Effector memory CD8-positive, alpha-beta T cell (primary cell): ENCODE measurements at regions not wholly inside any gene's neighbourhood (a gene's known extent, or its start where the extent isn't known, plus 50 kb on each side); places are given as distances from the start of the nearest gene placed in this dataset.
"Not testable (repeated sequence)": the region's sequence is repeated elsewhere in the genome, so short reads cannot be mapped to it uniquely, and the experiment has no call there.

Experiments
- ATAC-seq: fragments of 150-1000 bp; cut with Tn5 transposase; replicated peaks from 2 replicates; pipeline ENCODE4 v1.10.0; 2021; ENCODE audit warnings: mild to moderate bottlenecking, moderate library complexity
- DNase-seq, 3 experiments: peaks; one replicate each; pipeline ENCODE4 v3.0.0; 2021
- H3K27ac Mint-ChIP-seq, 2 donors: one replicate each; pipeline ENCODE4 v1.8.0; 2022; ENCODE audit warnings: mild to moderate bottlenecking in 2 of 2, mixed read lengths in 2 of 2, moderate library complexity in 2 of 2
- H3K27me3 Mint-ChIP-seq, 2 donors: one replicate each; pipeline ENCODE4 v1.8.0; 2022; ENCODE audit warnings: mixed read lengths in 2 of 2
- H3K36me3 Mint-ChIP-seq: one replicate; pipeline ENCODE4 v1.8.0; 2022; ENCODE audit warnings: mild to moderate bottlenecking, moderate library complexity, mixed read lengths; ENCODE audit not compliant: insufficient read depth
- H3K4me1 Mint-ChIP-seq, 2 donors: one replicate each; pipeline ENCODE4 v1.8.0; 2022; ENCODE audit warnings: low read depth in 2 of 2, mixed read lengths in 2 of 2
- H3K4me3 Mint-ChIP-seq, 2 donors: one replicate each; pipeline ENCODE4 v1.8.0; 2022; ENCODE audit warnings: mild to moderate bottlenecking in 2 of 2, mixed read lengths in 2 of 2, moderate library complexity in 2 of 2
- H3K9me3 Mint-ChIP-seq, 2 donors: one replicate each; pipeline ENCODE4 v1.8.0; 2022; ENCODE audit warnings: mixed read lengths in 2 of 2

DNA sequence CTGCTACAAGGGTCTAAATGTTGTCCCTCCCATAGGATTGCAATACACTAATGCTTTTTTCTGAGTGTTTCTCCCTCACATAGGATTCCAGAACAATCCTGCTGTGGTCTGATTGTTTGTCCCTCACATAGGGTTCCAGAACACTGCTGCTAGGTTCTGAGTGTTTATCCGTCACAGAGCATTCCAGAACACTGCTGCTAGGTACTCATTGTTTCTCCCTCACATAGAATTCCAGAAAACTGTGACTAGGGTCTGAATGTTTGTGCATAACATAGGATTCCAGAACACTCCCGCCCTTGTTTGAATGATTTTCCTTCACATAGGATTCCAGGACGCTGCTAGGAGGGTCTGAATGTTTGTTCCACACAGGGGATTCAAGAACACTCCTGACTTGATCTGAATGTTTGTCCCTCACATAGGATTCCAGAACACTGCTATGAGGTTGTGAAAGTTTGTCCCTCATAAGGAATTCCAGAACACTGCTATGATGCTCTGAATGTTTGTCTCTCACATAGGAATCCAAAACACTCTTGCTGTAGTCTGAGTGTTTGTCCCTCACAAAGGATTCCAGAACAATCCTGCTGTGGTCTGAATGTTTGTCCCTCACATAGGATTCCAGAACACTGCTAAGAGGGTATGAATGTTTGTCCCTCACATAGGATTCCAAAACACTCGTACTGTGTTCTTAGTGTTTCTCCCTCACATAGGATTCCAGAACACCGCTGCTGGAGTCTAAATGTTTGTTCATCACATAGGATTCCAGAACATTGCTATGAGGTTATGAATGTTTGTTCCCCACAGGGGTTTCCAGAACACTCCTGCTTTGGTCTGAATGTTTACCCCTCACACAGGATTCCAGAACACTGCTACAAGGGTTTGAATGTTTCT lies 213.5 kb downstream of the FOXD4L6 start:
- Mint-ChIP-seq H3K27me3 (peaks cover 17 to 18% of the 10 kb centered on the region in 2 donors), H3K9me3 (peaks cover 44 to 88% of the 10 kb centered on the region in 2 donors), H3K4me1 (peaks cover 0 to 2% of the 10 kb centered on the region in 2 donors), H3K27ac (no peak overlapping the region), H3K36me3 (no peaks in the 10 kb centered on the region), H3K4me3 (no peak overlapping the region)
- DNase-seq, result no peak
- ATAC-seq, result no peak

DNA sequence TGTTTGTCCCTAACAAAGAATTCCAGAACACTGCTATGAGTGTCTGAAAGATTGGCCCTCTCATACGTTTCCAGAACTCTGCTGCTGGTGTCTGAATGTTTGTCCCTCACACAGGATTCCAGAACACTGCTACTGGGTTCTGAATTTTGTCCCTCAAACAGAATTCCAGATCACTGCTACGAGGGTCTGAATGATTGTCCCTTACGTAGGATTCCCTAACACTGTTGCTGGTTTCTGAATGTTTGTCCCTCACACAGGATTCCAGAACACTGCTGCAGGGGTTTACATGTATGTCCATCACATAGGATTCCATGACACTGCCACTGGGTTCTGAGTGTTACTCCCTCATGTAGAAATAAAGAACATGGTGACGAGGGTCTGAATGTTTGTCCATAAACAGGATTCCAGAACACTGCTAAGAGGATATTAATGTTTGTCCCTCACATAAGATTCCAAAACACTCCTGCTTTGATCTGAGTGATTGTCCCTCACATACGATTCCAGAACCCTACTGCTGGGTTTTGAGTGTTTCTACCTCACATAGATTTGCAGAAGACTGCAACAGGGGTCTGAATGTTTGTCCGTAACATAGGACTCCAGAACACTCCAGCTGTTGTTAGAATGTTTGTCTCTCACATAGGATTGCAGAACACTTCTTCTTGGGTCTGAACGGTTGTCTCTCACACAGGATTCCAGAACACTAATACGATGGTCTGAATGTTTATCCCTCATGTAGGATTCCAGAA lies 214.4 kb downstream of the FOXD4L6 start:
- Mint-ChIP-seq H3K9me3 (peaks cover 45 to 89% of the 10 kb centered on the region in 2 donors), H3K36me3 (no peaks in the 10 kb centered on the region), H3K27ac (no peak overlapping the region), H3K4me3 (no peak overlapping the region), H3K27me3 (peaks cover 17 to 18% of the 10 kb centered on the region in 2 donors), H3K4me1 (peaks cover 0 to 2% of the 10 kb centered on the region in 2 donors)
- ATAC-seq, result no peak
- DNase-seq, result no peak

DNA sequence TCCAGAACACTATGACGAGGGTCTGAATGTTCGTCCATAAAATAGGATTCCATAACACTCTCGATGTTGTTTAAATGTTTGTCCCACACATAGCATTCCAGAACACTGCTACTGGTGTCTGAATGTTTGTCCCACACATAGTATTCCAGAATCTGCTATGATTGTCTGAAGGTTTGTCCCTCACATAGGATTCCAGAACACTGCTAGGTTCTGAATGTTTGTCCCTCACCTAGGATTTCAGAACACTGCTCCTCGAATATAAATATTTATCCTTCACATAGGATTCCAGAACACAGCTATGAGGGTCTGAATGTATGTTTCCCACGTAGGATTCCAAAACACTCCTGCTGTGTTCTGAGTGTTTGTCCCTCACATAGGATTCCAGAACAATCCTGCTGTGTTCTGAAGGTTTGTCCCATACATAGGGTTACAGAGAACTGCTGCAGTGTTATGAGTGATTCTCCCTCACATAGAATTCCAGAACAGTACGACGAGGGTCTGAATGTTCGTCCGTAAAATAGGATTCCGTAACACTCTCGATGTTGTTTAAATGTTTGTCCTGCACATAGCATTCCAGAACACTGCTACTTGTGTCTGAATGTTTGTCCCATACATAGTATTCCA lies 215.3 kb downstream of the FOXD4L6 start:
- Mint-ChIP-seq H3K27me3 (peaks cover 18 to 19% of the 10 kb centered on the region in 2 donors), H3K4me1 (peaks cover 0 to 2% of the 10 kb centered on the region in 2 donors), H3K4me3 (no peak overlapping the region), H3K9me3 (peaks cover 41 to 85% of the 10 kb centered on the region in 2 donors), H3K36me3 (no peaks in the 10 kb centered on the region), H3K27ac (no peak overlapping the region)
- no peak for ATAC-seq
- no peak for DNase-seq

DNA sequence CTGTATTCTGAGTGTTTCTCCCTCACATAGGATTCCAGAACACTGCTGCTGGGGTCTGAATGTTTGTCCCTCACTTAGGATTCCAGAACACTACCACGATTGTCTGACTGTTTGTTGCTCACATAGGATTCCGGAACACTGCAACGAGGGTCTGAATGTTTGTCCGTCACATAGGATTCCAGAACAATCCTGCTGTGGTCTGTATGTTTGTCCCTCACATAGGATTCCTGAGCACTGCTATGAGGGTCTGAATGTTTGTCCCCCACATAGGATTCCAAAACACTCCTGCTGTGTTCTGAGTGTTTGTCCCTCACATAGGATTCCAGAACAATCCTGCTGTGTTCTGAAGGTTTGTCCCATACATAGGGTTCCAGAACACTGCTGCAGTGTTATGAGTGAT lies 215.8 kb downstream of the FOXD4L6 start:
- not testable (repeated sequence) for H3K4me1 Mint-ChIP-seq, H3K4me3 Mint-ChIP-seq, H3K27ac Mint-ChIP-seq, H3K36me3 Mint-ChIP-seq, ATAC-seq, DNase-seq
- H3K27me3 Mint-ChIP-seq, result peaks cover 18 to 22% of the 10 kb centered on the region in 2 donors
- H3K9me3 Mint-ChIP-seq, result peaks cover 44 to 80% of the 10 kb centered on the region in 2 donors

DNA sequence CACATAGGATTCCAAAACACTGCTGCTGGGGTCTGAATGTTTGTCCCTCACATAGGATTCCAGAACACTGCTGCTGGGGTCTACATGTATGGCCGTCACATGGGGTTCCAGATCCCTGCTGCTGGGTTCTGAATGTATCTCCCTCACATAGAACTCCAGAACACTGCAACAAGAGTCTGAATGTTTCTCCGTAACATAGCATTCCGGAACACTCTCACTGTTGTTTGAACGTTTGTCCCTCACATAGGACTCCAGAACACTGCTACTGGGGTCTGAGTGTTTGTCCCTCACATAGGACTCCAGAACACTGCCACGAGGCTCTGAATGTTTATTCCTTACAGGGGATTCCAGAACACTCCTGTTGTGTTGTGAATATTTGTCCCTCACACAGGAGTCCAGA lies 216.8 kb downstream of the FOXD4L6 start:
- no peaks in the 10 kb centered on the region for H3K36me3 Mint-ChIP-seq
- H3K27me3 Mint-ChIP-seq, result peaks cover 26% of the 10 kb centered on the region in 2 donors
- H3K4me3 Mint-ChIP-seq, result no peak overlapping the region
- H3K27ac Mint-ChIP-seq, result no peak overlapping the region
- H3K9me3 Mint-ChIP-seq, result peaks cover 46 to 76% of the 10 kb centered on the region in 2 donors
- ATAC-seq (no peak), DNase-seq (no peak)
- H3K4me1 Mint-ChIP-seq, result peaks cover 0 to 2% of the 10 kb centered on the region in 2 donors

DNA sequence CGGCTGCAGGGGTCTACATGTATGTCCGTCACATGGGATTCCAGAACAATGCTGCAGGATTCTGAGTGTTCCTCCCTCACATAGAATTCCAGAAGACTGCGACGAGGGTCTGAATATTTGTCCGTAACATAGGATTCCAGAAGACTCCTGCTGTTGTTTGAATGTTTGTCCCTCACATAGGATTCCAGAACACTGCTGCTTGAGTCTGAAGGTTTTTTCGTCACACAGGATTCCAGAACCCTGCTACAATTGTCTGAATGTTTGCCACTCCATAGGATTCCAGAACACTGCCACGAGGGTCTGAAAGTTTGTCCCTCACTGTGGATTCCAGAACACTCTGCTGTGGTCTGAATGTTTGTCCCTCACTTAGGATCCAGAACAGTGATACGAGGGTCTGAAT lies 217.5 kb downstream of the FOXD4L6 start:
- not testable (repeated sequence) for DNase-seq, ATAC-seq, H3K4me1 Mint-ChIP-seq, H3K36me3 Mint-ChIP-seq, H3K4me3 Mint-ChIP-seq, H3K27ac Mint-ChIP-seq
- H3K27me3 Mint-ChIP-seq, result peaks cover 26 to 28% of the 10 kb centered on the region in 2 donors
- peaks cover 46 to 77% of the 10 kb centered on the region in 2 donors for H3K9me3 Mint-ChIP-seq

DNA sequence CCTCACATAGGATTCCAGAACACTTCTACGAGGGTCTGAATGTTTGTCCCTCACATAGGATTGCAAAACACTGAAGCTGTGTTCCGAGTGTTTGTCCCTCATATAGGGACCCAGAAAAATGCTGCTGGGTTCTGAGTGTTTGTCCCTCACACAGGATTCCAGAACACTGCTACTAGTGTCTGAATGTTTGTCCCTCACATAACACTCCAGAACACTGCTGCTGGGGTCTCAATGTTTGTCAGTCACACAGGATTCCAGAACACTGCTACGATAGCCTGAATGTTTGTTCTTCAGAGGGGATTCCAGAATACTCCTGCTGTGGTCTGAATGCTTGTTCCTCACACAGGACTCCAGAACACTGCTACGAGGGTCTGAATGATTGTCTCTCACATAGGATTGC lies 218.7 kb downstream of the FOXD4L6 start:
- Mint-ChIP-seq H3K4me3 (no peak overlapping the region), H3K36me3 (no peaks in the 10 kb centered on the region), H3K27me3 (peaks cover 22 to 24% of the 10 kb centered on the region in 2 donors), H3K9me3 (peaks cover 37 to 76% of the 10 kb centered on the region in 2 donors), H3K27ac (no peak overlapping the region), H3K4me1 (no peaks in the 10 kb centered on the region)
- DNase-seq, result no peak
- ATAC-seq, result no peak

DNA sequence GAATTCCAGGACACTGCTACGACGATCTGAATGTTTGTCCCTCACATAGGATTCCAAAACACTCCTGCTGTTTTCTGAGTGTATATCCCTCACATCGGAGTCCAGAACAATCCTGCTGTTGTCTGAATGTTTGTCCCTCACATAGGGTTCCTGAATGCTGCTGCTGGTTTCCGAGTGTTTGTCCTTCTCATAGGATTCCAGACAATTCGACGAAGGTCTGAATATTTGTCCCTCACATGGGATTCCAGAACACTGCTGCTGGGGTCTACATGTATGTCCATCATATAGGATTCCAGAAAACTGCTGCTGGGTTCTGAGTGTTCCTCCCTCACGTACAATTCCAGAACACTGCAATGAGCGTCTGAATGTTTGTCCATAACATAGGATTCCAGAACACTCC lies 219.4 kb downstream of the FOXD4L6 start:
- not testable (repeated sequence) for H3K4me1 Mint-ChIP-seq, ATAC-seq, H3K27ac Mint-ChIP-seq, DNase-seq, H3K36me3 Mint-ChIP-seq, H3K4me3 Mint-ChIP-seq
- H3K27me3 Mint-ChIP-seq, result peaks cover 18 to 21% of the 10 kb centered on the region in 2 donors
- peaks cover 31 to 69% of the 10 kb centered on the region in 2 donors for H3K9me3 Mint-ChIP-seq

DNA sequence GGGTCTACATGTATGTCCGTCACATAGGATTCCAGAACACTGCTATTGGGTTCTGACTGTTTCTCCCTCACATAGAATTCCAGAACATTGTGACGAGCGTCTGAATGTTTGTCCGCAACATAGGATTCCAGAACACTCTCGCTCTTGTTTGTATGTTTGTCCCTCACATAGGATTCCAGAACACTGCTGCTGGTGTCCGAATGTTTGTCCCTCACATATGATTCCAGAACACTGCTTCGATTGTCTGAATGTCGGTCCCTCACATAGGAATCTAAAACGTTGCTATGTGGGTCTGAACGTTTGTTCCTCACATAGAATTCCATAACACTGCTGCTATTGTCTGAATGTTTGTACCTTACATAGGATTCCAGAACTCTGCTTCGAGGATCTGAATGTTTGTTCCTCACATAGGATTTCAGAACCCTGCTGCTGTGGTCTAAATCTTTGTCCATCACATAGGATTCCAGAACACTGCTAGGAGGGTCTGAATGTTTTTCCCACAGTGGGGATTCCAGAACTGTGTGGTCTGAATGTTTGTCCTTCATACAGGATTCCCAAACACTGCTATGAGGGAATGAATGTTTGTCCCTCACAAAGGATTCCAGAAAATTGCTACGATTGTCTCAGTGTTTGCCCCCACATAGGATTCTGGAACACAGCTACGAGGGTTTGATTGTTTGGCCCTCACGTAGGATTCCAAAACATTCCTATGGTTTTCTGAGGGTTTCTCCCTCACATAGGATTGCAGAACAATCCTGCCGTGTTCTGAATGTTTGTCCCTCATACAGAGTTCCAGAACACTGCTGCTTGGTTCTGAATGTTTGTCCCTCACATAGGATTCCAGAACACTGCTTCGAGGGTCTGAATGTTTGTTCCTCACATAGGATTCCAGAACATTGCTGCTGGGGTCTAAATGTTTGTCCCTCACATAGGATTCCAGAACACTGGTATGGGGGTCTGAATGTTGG lies 220.5 kb downstream of the FOXD4L6 start:
- DNase-seq (no peak), ATAC-seq (no peak)
- Mint-ChIP-seq H3K27ac (no peak overlapping the region), H3K4me1 (no peaks in the 10 kb centered on the region), H3K36me3 (no peaks in the 10 kb centered on the region), H3K27me3 (peaks cover 10 to 21% of the 10 kb centered on the region in 2 donors), H3K4me3 (no peak overlapping the region), H3K9me3 (peaks cover 27 to 59% of the 10 kb centered on the region in 2 donors)

DNA sequence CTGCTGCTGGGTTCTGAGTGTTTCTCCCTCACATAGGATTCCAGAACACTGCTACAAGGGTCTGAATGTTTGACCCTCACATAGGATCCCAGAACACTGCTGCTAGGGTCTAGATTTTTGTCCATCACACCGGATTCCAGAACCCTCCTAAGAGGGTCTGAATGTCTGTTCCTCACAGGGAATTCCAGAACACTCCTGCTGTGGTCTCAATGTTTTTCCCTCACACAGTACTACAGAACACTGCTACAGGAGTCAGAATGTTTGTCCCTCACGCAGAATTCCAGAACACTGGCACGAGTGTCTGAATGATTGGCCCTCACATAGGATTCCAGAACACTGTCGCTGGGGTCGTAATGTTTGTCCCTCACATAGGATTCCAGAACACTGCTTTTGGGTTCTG lies 221.6 kb downstream of the FOXD4L6 start:
- H3K4me1 Mint-ChIP-seq, ATAC-seq, H3K36me3 Mint-ChIP-seq, H3K4me3 Mint-ChIP-seq, H3K27ac Mint-ChIP-seq, DNase-seq: not testable (repeated sequence)
- peaks cover 10 to 21% of the 10 kb centered on the region in 2 donors for H3K27me3 Mint-ChIP-seq
- peaks cover 26 to 50% of the 10 kb centered on the region in 2 donors for H3K9me3 Mint-ChIP-seq

DNA sequence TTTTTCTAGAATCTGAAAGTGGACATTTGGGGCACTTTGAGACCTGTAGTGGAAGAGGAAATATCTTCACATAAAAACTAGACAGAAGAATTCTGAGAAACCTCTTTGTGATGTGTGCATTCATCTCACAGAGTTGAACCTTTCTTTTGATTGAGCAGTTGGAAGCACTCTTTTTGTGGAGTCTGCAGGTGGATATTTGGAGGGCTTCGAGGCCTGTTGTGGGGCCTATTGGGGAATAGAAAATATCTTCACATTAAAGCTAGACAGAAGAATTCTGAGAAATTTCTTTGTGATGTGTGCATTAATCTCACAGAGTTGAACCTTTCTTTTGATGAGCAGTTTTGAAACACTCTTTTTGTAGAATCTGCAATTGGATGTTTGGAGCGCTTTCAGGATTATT lies 236.2 kb downstream of the FOXD4L6 start:
- H3K36me3 Mint-ChIP-seq, H3K4me3 Mint-ChIP-seq, ATAC-seq, H3K4me1 Mint-ChIP-seq, H3K27ac Mint-ChIP-seq, H3K27me3 Mint-ChIP-seq, DNase-seq: not testable (repeated sequence)
- H3K9me3 Mint-ChIP-seq, result peaks cover 17 to 40% of the 10 kb centered on the region in 2 donors

DNA sequence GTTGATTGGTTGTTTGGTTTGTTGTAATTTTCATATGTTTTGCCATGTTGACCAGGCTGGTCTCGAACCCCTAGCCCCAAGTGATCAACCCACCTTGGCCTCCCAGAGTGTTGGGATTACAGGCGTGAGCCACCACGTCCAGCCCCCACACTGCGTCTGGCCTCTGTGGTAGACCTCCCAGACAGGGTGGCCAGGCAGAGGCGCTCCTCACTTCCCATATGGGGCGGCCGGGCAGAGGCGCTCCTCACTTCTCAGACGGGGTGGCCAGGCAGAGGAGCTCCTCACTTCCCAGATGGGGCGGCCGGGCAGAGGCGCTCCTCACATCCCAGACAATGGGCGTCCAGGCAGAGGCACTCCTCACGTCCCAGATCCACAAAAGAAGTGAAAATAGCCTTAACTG lies 242.6 kb downstream of the FOXD4L6 start:
- DNase-seq, H3K4me3 Mint-ChIP-seq, H3K27me3 Mint-ChIP-seq, ATAC-seq, H3K27ac Mint-ChIP-seq, H3K36me3 Mint-ChIP-seq, H3K4me1 Mint-ChIP-seq: not testable (repeated sequence)
- peaks cover 15 to 30% of the 10 kb centered on the region in 2 donors for H3K9me3 Mint-ChIP-seq
